GM12892 (cell line): ENCODE measurements at regions not wholly inside any gene's neighbourhood (a gene's known extent, or its start where the extent isn't known, plus 50 kb on each side); places are given as distances from the start of the nearest gene placed in this dataset.

ENCODE experiments used
- POLR2A ChIP-seq: IDR thresholded peaks from 2 replicates; pipeline ENCODE4 v1.6.1; 2011; ENCODE audit warnings: low read depth, low read length, control low read depth
- POLR2AphosphoS5 ChIP-seq: IDR thresholded peaks from 2 replicates; pipeline ENCODE4 v1.6.1; 2011; ENCODE audit warnings: low read depth, low read length, control low read depth

GRCh38 chr4:111213531-111213930 lies 590.7 kb upstream of the PITX2 start:
- TF ChIP-seq POLR2AphosphoS5 (no peak), POLR2A (no peak)
